Midbrain (tissue), 1 donor: ENCODE measurements at regions not wholly inside any gene's neighbourhood (a gene's known extent, or its start where the extent isn't known, plus 50 kb on each side); places are given as distances from the start of the nearest gene placed in this dataset.

Source experiments
- DNase-seq: peaks from one replicate; lab custom pipeline; 2025; lab: John Stamatoyannopoulos, UW

GRCh38 chr14:71711125-71711524, 221.1 kb upstream of the RGS6 start:
- no peak for DNase-seq

- no peak for DNase-seq
Observed at GRCh38 chr14:71711619-71712018, 220.6 kb upstream of the RGS6 start.

GRCh38 chr14:71712478-71712877, 219.8 kb upstream of the RGS6 start:
- no peak for DNase-seq

GRCh38 chr14:71713016-71713415, 219.2 kb upstream of the RGS6 start:
- DNase-seq, result no peak

GRCh38 chr14:71713451-71713850, 218.8 kb upstream of the RGS6 start:
- no peak for DNase-seq

- DNase-seq, result no peak
Observed at GRCh38 chr14:71714225-71714624, 218.0 kb upstream of the RGS6 start.

GRCh38 chr14:71716041-71716772, 216.0 kb upstream of the RGS6 start:
- DNase-seq, result no peak

GRCh38 chr14:71720978-71721624, 211.1 kb upstream of the RGS6 start:
- no peak for DNase-seq

- DNase-seq, result no peak
Observed at GRCh38 chr14:71721791-71722190, 210.4 kb upstream of the RGS6 start.

- no peak for DNase-seq
Observed at GRCh38 chr14:71722885-71723284, 209.3 kb upstream of the RGS6 start.

GRCh38 chr14:71725922-71726579, 206.2 kb upstream of the RGS6 start:
- DNase-seq, result no peak

- DNase-seq, result no peak
Observed at GRCh38 chr14:71726580-71727021, 205.6 kb upstream of the RGS6 start.

- no peak for DNase-seq
Observed at GRCh38 chr14:71728386-71728785, 203.8 kb upstream of the RGS6 start.

GRCh38 chr14:71729596-71729995, 202.6 kb upstream of the RGS6 start:
- DNase-seq, result no peak

- DNase-seq, result no peak
Observed at GRCh38 chr14:71730471-71730870, 201.8 kb upstream of the RGS6 start.

- no peak for DNase-seq
Observed at GRCh38 chr14:71731096-71731495, 201.1 kb upstream of the RGS6 start.

- no peak for DNase-seq
Observed at GRCh38 chr14:71733210-71733883, 198.9 kb upstream of the RGS6 start.

- no peak for DNase-seq
Observed at GRCh38 chr14:71734076-71734475, 198.2 kb upstream of the RGS6 start.

GRCh38 chr14:71734885-71735284, 197.3 kb upstream of the RGS6 start:
- DNase-seq, result no peak

- DNase-seq, result no peak
Observed at GRCh38 chr14:71737760-71738159, 194.5 kb upstream of the RGS6 start.

- DNase-seq, result no peak
Observed at GRCh38 chr14:71739273-71739990, 192.8 kb upstream of the RGS6 start.

GRCh38 chr14:71741241-71741640, 191.0 kb upstream of the RGS6 start:
- DNase-seq, result no peak
